ENCODE measurements at regions not wholly inside any gene's neighbourhood (a gene's known extent, or its start where the extent isn't known, plus 50 kb on each side); places are given as distances from the start of the nearest gene placed in this dataset.

DNA sequence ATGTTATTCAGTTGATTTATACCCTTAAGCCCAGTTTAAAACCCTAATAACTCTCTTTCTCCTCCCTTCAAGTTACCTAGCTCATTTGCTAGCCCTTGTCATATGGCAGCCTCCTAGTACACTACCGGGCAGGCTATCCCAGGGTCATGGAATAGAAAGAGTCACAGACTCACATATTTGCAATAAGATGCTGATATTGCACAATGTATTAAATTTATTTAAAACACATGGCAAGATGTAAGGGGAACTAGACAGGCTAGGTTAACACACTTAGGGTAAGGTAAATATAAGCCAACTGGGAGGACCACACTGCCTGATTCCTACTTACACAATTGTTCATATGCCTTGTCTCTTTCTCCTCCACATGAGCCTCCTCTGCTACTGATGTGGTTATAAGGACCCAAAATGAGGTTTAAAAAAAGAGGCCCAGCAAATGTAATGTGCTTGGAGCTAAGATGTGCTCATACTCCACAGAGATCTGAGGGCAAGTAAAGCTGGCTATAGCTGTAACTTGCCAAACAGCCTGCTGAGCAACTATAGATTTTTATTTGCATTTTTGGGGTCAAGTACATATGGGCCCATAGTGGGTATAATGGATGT lies 130.0 kb downstream of the ENC1 start:
- Histone ChIP-seq H3K4me3 (ENCODE audit: low read length in 2 of 2) (no peak overlapping the region), H3K9me3 (ENCODE audit: control insufficient read depth in 1 of 2, low read length in 2 of 2) (no peaks in the 10 kb centered on the region), H3K4me1 (ENCODE audit: insufficient read depth, low read length) (no peaks in the 10 kb centered on the region), H3K27ac (ENCODE audit: low read depth, low read length) (no peak overlapping the region), H3K27me3 (ENCODE audit: insufficient read depth, low read length) (no peaks in the 10 kb centered on the region), H3K36me3 (ENCODE audit: insufficient read depth, low read length) (no peaks in the 10 kb centered on the region)
- POLR2A ChIA-PET (ENCODE audit: partially characterized antibody), result no interaction called here
- Mint-ChIP-seq H3K27me3 (peaks cover 0 to 2% of the 10 kb centered on the region in 2 donors), H3K9me3 (no peaks in the 10 kb centered on the region), H3K4me3 (no peak overlapping the region), H3K4me1 (no peaks in the 10 kb centered on the region), H3K27ac (no peak overlapping the region), H3K36me3 (no peaks in the 10 kb centered on the region)
- CTCF ChIA-PET (ENCODE audit: partially characterized antibody), result no interaction called here
- no peak for DNase-seq
- intact Hi-C loops (cut with micrococcal nuclease), result no loop called here

DNA sequence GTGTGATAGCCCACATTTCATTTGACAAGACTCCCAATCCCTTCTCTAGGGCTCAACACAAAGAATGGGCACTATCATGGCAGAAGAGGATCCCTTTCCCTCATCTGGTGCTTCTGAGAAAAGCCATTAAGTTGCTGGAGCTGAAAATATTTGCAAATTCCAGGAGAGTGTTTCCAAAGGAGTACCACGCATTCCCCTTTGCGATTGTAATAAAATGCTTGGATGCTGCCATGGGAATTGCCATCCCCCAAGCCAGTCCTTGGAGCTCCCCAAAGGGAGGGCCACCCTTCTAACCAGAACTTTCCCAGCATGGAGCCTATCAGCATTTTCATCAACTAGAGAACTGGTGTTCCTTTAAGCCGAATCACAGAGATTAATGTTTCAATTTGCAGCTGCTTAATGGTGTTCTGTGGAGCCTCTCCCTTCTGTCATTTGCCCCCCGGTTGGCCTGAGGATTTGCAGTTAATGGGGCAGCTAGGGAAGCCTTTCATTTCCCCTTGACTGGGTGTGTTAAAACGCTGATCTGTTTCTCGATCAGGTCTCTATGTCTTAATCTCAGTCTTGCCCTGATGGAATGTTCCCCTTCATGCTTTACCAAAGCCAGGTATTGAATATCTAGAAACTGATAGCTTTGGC lies 133.0 kb downstream of the ENC1 start:
- DNase-seq, result no peak
- H3K36me3 ChIP-seq (ENCODE audit: insufficient read depth, low read length), result no peaks in the 10 kb centered on the region
- ChIA-PET CTCF (ENCODE audit: partially characterized antibody) (no interaction called here), POLR2A (ENCODE audit: partially characterized antibody) (no interaction called here)
- no peaks in the 10 kb centered on the region for H3K9me3 ChIP-seq (ENCODE audit: control insufficient read depth in 1 of 2, low read length in 2 of 2)
- H3K27me3 ChIP-seq (ENCODE audit: insufficient read depth, low read length), result no peaks in the 10 kb centered on the region
- H3K4me3 ChIP-seq (ENCODE audit: low read length in 2 of 2), result no peak overlapping the region
- Mint-ChIP-seq H3K27ac (no peak overlapping the region), H3K36me3 (no peaks in the 10 kb centered on the region), H3K9me3 (no peaks in the 10 kb centered on the region), H3K4me3 (no peak overlapping the region), H3K27me3 (peaks cover 0 to 1% of the 10 kb centered on the region in 2 donors), H3K4me1 (no peaks in the 10 kb centered on the region)
- no peak overlapping the region for H3K27ac ChIP-seq (ENCODE audit: low read depth, low read length)
- intact Hi-C loops (cut with micrococcal nuclease), result no loop called here
- no peaks in the 10 kb centered on the region for H3K4me1 ChIP-seq (ENCODE audit: insufficient read depth, low read length)

DNA sequence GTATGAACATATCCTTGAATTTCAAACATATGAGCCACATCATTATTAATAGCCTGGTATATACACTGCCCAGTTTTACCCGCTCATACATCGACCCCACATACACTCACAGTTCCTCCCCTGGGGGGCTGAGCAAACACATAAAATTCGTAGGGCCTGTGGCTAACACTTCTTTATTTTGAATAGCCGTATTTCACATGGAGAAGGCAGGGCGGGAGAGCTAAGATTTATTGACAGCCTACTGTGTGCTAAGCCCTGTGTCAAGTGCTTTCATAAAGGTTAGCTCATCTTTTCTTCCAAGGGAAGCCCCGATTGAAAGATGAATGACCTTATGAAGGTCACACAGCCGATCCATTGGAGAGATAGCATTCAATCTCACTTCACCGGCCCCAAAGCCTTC lies 134.4 kb downstream of the ENC1 start:
- ChIA-PET POLR2A (ENCODE audit: partially characterized antibody) (no interaction called here), CTCF (ENCODE audit: partially characterized antibody) (no interaction called here)
- H3K36me3 ChIP-seq (ENCODE audit: insufficient read depth, low read length), result no peaks in the 10 kb centered on the region
- H3K36me3 Mint-ChIP-seq, result no peaks in the 10 kb centered on the region
- intact Hi-C loops (cut with micrococcal nuclease), result no loop called here
- no peak overlapping the region for H3K27ac ChIP-seq (ENCODE audit: low read depth, low read length)
- H3K4me1 Mint-ChIP-seq, result no peaks in the 10 kb centered on the region
- no peak for DNase-seq
- no peaks in the 10 kb centered on the region for H3K9me3 Mint-ChIP-seq
- no peaks in the 10 kb centered on the region for H3K27me3 ChIP-seq (ENCODE audit: insufficient read depth, low read length)
- H3K27me3 Mint-ChIP-seq, result peaks cover 0 to 1% of the 10 kb centered on the region in 2 donors
- no peaks in the 10 kb centered on the region for H3K9me3 ChIP-seq (ENCODE audit: control insufficient read depth in 1 of 2, low read length in 2 of 2)
- no peak overlapping the region for H3K4me3 ChIP-seq (ENCODE audit: low read length in 2 of 2)
- no peak overlapping the region for H3K27ac Mint-ChIP-seq
- no peaks in the 10 kb centered on the region for H3K4me1 ChIP-seq (ENCODE audit: insufficient read depth, low read length)
- H3K4me3 Mint-ChIP-seq, result no peak overlapping the region

GRCh38 chr5:74504463-74504862 lies 136.1 kb downstream of the ENC1 start:
- H3K27ac Mint-ChIP-seq, result peak overlapping the region in 1 of 7 donors; percentile 60
- Histone ChIP-seq H3K9me3 (ENCODE audit: control insufficient read depth in 1 of 2, low read length in 2 of 2) (no peaks in the 10 kb centered on the region), H3K4me1 (ENCODE audit: insufficient read depth, low read length) (no peaks in the 10 kb centered on the region), H3K4me3 (ENCODE audit: low read length in 2 of 2) (no peak overlapping the region), H3K27ac (ENCODE audit: low read depth, low read length) (no peak overlapping the region), H3K27me3 (ENCODE audit: insufficient read depth, low read length) (no peaks in the 10 kb centered on the region), H3K36me3 (ENCODE audit: insufficient read depth, low read length) (no peaks in the 10 kb centered on the region)
- H3K9me3 Mint-ChIP-seq, result no peaks in the 10 kb centered on the region
- CTCF ChIA-PET (ENCODE audit: partially characterized antibody), result interaction anchor here (0.6 kb wide), 1 partner anchor 1501 kb away, joined by 3 read pairs; no protein-coding TSS in a partner anchor
- H3K36me3 Mint-ChIP-seq, result no peaks in the 10 kb centered on the region
- peaks cover 0 to 1% of the 10 kb centered on the region in 2 donors for H3K27me3 Mint-ChIP-seq
- intact Hi-C loops (cut with micrococcal nuclease), result no loop called here
- POLR2A ChIA-PET (ENCODE audit: partially characterized antibody), result no interaction called here
- DNase-seq, result no peak
- H3K4me3 Mint-ChIP-seq, result no peak overlapping the region
- no peaks in the 10 kb centered on the region for H3K4me1 Mint-ChIP-seq

DNA sequence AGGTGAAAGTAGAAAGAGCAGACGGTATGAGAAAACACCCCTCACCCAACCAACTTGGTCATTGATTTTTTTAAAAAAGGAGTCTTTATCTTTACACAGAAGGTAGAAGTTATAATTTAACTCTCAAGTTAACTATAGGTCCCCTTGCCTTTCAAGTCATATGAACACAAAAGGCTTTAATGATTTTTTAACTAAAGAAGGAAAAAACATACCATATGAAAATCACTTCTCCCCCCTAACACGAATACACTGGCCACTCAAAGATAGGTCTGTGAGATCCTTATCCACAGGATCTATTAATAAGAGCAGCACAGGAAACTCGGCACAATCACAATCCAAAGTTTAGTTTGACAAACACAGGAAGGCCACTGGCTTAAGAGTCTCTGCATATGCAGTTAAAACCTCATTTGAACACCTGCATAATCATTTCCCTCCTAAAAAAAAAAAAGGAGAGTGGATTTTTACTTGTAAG lies 138.0 kb downstream of the ENC1 start:
- POLR2A ChIA-PET (ENCODE audit: partially characterized antibody), result no interaction called here
- no peaks in the 10 kb centered on the region for H3K36me3 ChIP-seq (ENCODE audit: insufficient read depth, low read length)
- H3K27me3 ChIP-seq (ENCODE audit: insufficient read depth, low read length), result no peaks in the 10 kb centered on the region
- CTCF ChIA-PET (ENCODE audit: partially characterized antibody), result no interaction called here
- peaks cover 0 to 1% of the 10 kb centered on the region in 2 donors for H3K27me3 Mint-ChIP-seq
- DNase-seq, result no peak
- no peak overlapping the region for H3K27ac Mint-ChIP-seq
- no peaks in the 10 kb centered on the region for H3K4me1 ChIP-seq (ENCODE audit: insufficient read depth, low read length)
- H3K4me1 Mint-ChIP-seq, result no peaks in the 10 kb centered on the region
- no peak overlapping the region for H3K27ac ChIP-seq (ENCODE audit: low read depth, low read length)
- no peaks in the 10 kb centered on the region for H3K9me3 Mint-ChIP-seq
- no peaks in the 10 kb centered on the region for H3K9me3 ChIP-seq (ENCODE audit: control insufficient read depth in 1 of 2, low read length in 2 of 2)
- H3K4me3 Mint-ChIP-seq, result no peak overlapping the region
- intact Hi-C loops (cut with micrococcal nuclease), result no loop called here
- H3K4me3 ChIP-seq (ENCODE audit: low read length in 2 of 2), result no peak overlapping the region
- no peaks in the 10 kb centered on the region for H3K36me3 Mint-ChIP-seq

GRCh38 chr5:74501674-74502478 lies 138.7 kb downstream of the ENC1 start:
- no peak for DNase-seq
- Histone ChIP-seq H3K36me3 (ENCODE audit: insufficient read depth, low read length) (no peaks in the 10 kb centered on the region), H3K9me3 (ENCODE audit: control insufficient read depth in 1 of 2, low read length in 2 of 2) (no peaks in the 10 kb centered on the region), H3K27ac (ENCODE audit: low read depth, low read length) (no peak overlapping the region), H3K4me3 (ENCODE audit: low read length in 2 of 2) (no peak overlapping the region), H3K27me3 (ENCODE audit: insufficient read depth, low read length) (no peaks in the 10 kb centered on the region), H3K4me1 (ENCODE audit: insufficient read depth, low read length) (no peaks in the 10 kb centered on the region)
- intact Hi-C loops (cut with micrococcal nuclease), result no loop called here
- no peak overlapping the region for H3K27ac Mint-ChIP-seq
- ChIA-PET CTCF (ENCODE audit: partially characterized antibody) (no interaction called here), POLR2A (ENCODE audit: partially characterized antibody) (no interaction called here)
- peaks cover 0 to 1% of the 10 kb centered on the region in 2 donors for H3K27me3 Mint-ChIP-seq
- H3K36me3 Mint-ChIP-seq, result no peaks in the 10 kb centered on the region
- no peaks in the 10 kb centered on the region for H3K4me1 Mint-ChIP-seq
- H3K9me3 Mint-ChIP-seq, result no peaks in the 10 kb centered on the region
- H3K4me3 Mint-ChIP-seq, result no peak overlapping the region

DNA sequence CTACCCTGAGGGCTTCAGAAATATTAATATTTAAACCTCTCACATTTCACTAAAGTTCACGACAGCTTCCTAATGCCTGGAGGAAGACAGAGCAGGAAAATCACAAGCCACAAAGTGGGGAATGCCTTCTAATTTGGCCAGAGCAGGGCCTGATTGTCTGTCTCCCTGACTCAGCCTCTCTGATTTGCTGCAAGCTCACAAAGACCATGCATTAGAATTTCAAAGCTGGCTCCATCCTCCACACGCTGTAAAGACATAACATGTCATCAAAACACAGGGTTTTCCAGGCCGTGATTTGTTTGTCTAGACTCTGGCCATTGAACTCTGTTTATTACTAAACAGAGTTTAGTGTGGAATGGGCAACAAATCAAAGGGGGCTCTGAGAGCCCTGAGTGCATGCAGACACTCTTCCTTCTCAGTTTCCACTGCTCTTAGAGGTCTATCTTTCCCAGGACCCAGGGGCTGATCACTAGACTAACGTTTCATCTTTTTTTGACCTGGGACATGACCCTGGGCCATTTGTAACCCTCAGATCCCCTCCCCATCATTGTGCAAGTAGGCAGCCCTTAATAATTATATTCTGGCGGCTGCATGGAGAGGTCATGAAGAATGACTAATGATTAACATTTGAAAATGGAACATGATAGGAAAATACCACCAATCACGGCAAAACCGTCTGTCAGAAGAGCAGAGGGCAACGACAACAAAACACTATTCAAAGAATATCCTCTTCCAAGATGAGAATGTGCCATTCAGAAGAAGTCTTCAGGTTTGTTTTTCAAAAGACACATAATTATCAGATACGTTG lies 140.2 kb downstream of the ENC1 start:
- no peaks in the 10 kb centered on the region for H3K4me1 ChIP-seq (ENCODE audit: insufficient read depth, low read length)

More for the DNA sequence above, 140.2 kb downstream of the ENC1 start:
- POLR2A ChIA-PET (ENCODE audit: partially characterized antibody), result no interaction called here
- Mint-ChIP-seq H3K4me3 (no peak overlapping the region), H3K27ac (no peak overlapping the region), H3K4me1 (no peaks in the 10 kb centered on the region), H3K36me3 (no peaks in the 10 kb centered on the region), H3K9me3 (no peaks in the 10 kb centered on the region), H3K27me3 (peaks cover 0 to 1% of the 10 kb centered on the region in 2 donors)
- Histone ChIP-seq H3K9me3 (ENCODE audit: control insufficient read depth in 1 of 2, low read length in 2 of 2) (no peaks in the 10 kb centered on the region), H3K27ac (ENCODE audit: low read depth, low read length) (no peak overlapping the region), H3K36me3 (ENCODE audit: insufficient read depth, low read length) (no peaks in the 10 kb centered on the region), H3K4me3 (ENCODE audit: low read length in 2 of 2) (no peak overlapping the region), H3K27me3 (ENCODE audit: insufficient read depth, low read length) (no peaks in the 10 kb centered on the region)
- DNase-seq, result no peak
- CTCF ChIA-PET (ENCODE audit: partially characterized antibody), result no interaction called here
- intact Hi-C loops (cut with micrococcal nuclease), result no loop called here

Data from CD4-positive, alpha-beta memory T cell (primary cell).